Fibroblast of lung (primary cell): ENCODE measurements at regions not wholly inside any gene's neighbourhood (a gene's known extent, or its start where the extent isn't known, plus 50 kb on each side); places are given as distances from the start of the nearest gene placed in this dataset.

Source experiments
- DNase-seq, 2 donors: peaks; one replicate each; pipeline versions ENCODE4 v3.0.0 to v3.0.0-alpha.2; 2010; ENCODE audit warnings: low read depth in 2 of 2
- H2AFZ ChIP-seq: 2 replicates; pipeline ENCODE4 v1.5.1; 2012; ENCODE audit warnings: low read length, control low read depth, inconsistent platforms
- H3K27ac ChIP-seq: 2 replicates; pipeline ENCODE4 v1.5.1; 2011; ENCODE audit warnings: low read length, control low read depth; ENCODE audit not compliant: insufficient read depth
- H3K27me3 ChIP-seq: 2 replicates; pipeline ENCODE4 v1.5.1; 2011; ENCODE audit warnings: mild to moderate bottlenecking, low read length; ENCODE audit not compliant: control insufficient read depth, insufficient read depth
- H3K36me3 ChIP-seq: 2 replicates; pipeline ENCODE4 v1.5.1; 2011; ENCODE audit warnings: low read length; ENCODE audit not compliant: control insufficient read depth, insufficient read depth
- H3K4me1 ChIP-seq: 2 replicates; pipeline ENCODE4 v1.5.1; 2011; ENCODE audit warnings: low read length; ENCODE audit not compliant: control insufficient read depth, insufficient read depth; ENCODE audit errors: extremely low read depth
- H3K4me2 ChIP-seq: 2 replicates; pipeline ENCODE4 v1.5.1; 2011; ENCODE audit warnings: low read length, control low read depth; ENCODE audit not compliant: insufficient read depth; ENCODE audit errors: extremely low read depth
- H3K4me3 ChIP-seq, 4 experiments: fragments of 200-600 bp in 1 of 4; sonication (generic) in 1 of 4; replicated peaks in 1 of 4; 2 replicates each; pipeline ENCODE4 v1.5.1; 2011 to 2016; ENCODE audit warnings: low read length in 4 of 4, low read depth in 3 of 4, mild to moderate bottlenecking in 3 of 4, control low read depth in 2 of 4, inconsistent platforms in 1 of 4, mixed read lengths in 1 of 4; ENCODE audit not compliant: insufficient read depth in 1 of 4; ENCODE audit errors: control extremely low read depth in 1 of 4
- H3K79me2 ChIP-seq: 2 replicates; pipeline ENCODE4 v1.5.1; 2012; ENCODE audit warnings: mild to moderate bottlenecking, low read length, inconsistent platforms; ENCODE audit not compliant: control insufficient read depth, insufficient read depth
- H3K9ac ChIP-seq: 2 replicates; pipeline ENCODE4 v1.5.1; 2011; ENCODE audit warnings: mild to moderate bottlenecking, low read length, control low read depth; ENCODE audit not compliant: insufficient read depth
- H3K9me3 ChIP-seq: 2 replicates; pipeline ENCODE4 v1.5.1; 2012; ENCODE audit warnings: low read depth, low read length; ENCODE audit not compliant: control insufficient read depth, insufficient read depth
- H4K20me1 ChIP-seq: 2 replicates; pipeline ENCODE4 v1.5.1; 2011; ENCODE audit warnings: low read length; ENCODE audit not compliant: control insufficient read depth, insufficient read depth; ENCODE audit errors: extremely low read depth
- CTCF ChIP-seq, 2 donors: IDR thresholded peaks in 1 of 2; conservative IDR thresholded peaks in 1 of 2; 1 replicate in 1 of 2; 2 replicates in 1 of 2; pipeline ENCODE4 v1.5.1; 2011 to 2012; ENCODE audit warnings: low read length in 2 of 2, control low read depth in 1 of 2, inconsistent platforms in 1 of 2, low read depth in 1 of 2, mild to moderate bottlenecking in 1 of 2
- EZH2 ChIP-seq: IDR thresholded peaks from 2 replicates; pipeline ENCODE4 v1.5.1; 2012; ENCODE audit warnings: low read length, control low read depth, mild to moderate bottlenecking; ENCODE audit errors: missing control alignments

- no peak overlapping the region for H3K9ac ChIP-seq
- no peaks in the 10 kb centered on the region for H3K4me1 ChIP-seq
- H3K79me2 ChIP-seq = no peaks in the 10 kb centered on the region
- no peak overlapping the region for H3K4me3 ChIP-seq
- H3K27ac ChIP-seq = no peak overlapping the region
- H4K20me1 ChIP-seq = no peaks in the 10 kb centered on the region
- no peaks in the 10 kb centered on the region for H3K36me3 ChIP-seq
- no peaks in the 10 kb centered on the region for H3K27me3 ChIP-seq
- H2AFZ ChIP-seq = no peak overlapping the region
- no peaks in the 10 kb centered on the region for H3K9me3 ChIP-seq
- H3K4me2 ChIP-seq = no peak overlapping the region
- TF ChIP-seq CTCF (conservative IDR thresholded peaks at IDR 0.05 in 1 of 2, IDR thresholded peaks at IDR 0.05 in 1 of 2; ENCODE audit: low read depth in 1 of 2, low read length in 2 of 2) = no peak
- TF ChIP-seq EZH2 = no peak
- no peak for DNase-seq
These were observed 127.4 kb downstream of the SLITRK5 start for GRCh38 chr13:87798536-87798935.

GRCh38 chr13:87810391-87810801, 139.2 kb downstream of the SLITRK5 start:
- H3K9me3 ChIP-seq = no peaks in the 10 kb centered on the region
- no peaks in the 10 kb centered on the region for H3K36me3 ChIP-seq
- no peaks in the 10 kb centered on the region for H4K20me1 ChIP-seq
- no peak for TF ChIP-seq CTCF (conservative IDR thresholded peaks at IDR 0.05 in 1 of 2, IDR thresholded peaks at IDR 0.05 in 1 of 2; ENCODE audit: low read depth in 1 of 2, low read length in 2 of 2)
- TF ChIP-seq EZH2 = no peak
- no peaks in the 10 kb centered on the region for H3K4me1 ChIP-seq
- no peaks in the 10 kb centered on the region for H3K79me2 ChIP-seq
- H3K27ac ChIP-seq = no peak overlapping the region
- DNase-seq = no peak
- H3K4me3 ChIP-seq = no peak overlapping the region
- H3K9ac ChIP-seq = no peak overlapping the region
- no peaks in the 10 kb centered on the region for H3K27me3 ChIP-seq
- H2AFZ ChIP-seq = no peak overlapping the region
- H3K4me2 ChIP-seq = no peak overlapping the region

GRCh38 chr13:87810920-87811344, 139.8 kb downstream of the SLITRK5 start:
- no peak for DNase-seq
- Histone ChIP-seq H3K9me3 (no peaks in the 10 kb centered on the region), H3K4me3 (no peak overlapping the region), H2AFZ (no peak overlapping the region), H3K27ac (no peak overlapping the region), H3K36me3 (no peaks in the 10 kb centered on the region), H4K20me1 (no peaks in the 10 kb centered on the region), H3K79me2 (no peaks in the 10 kb centered on the region), H3K27me3 (no peaks in the 10 kb centered on the region), H3K9ac (no peak overlapping the region), H3K4me2 (no peak overlapping the region), H3K4me1 (no peaks in the 10 kb centered on the region)
- no peak for TF ChIP-seq CTCF (conservative IDR thresholded peaks at IDR 0.05 in 1 of 2, IDR thresholded peaks at IDR 0.05 in 1 of 2; ENCODE audit: low read depth in 1 of 2, low read length in 2 of 2)
- TF ChIP-seq EZH2 = no peak
